GM12865 (cell line): ENCODE measurements at regions not wholly inside any gene's neighbourhood (a gene's known extent, or its start where the extent isn't known, plus 50 kb on each side); places are given as distances from the start of the nearest gene placed in this dataset.

Experiments used
- DNase-seq: peaks from one replicate; pipeline ENCODE4 v3.0.0; 2010; ENCODE audit warnings: low read depth
- H3K4me3 ChIP-seq: 2 replicates; pipeline ENCODE4 v1.5.1; 2011; ENCODE audit warnings: mild to moderate bottlenecking, low read depth, low read length, control low read depth
- CTCF ChIP-seq: IDR thresholded peaks from 2 replicates; pipeline ENCODE4 v1.5.1; 2011; ENCODE audit warnings: low read length, control low read depth, low read depth, inconsistent platforms; ENCODE audit not compliant: insufficient read depth; ENCODE audit errors: missing control alignments

GRCh38 chr12:16415155-16415554 lies 67.7 kb downstream of the MGST1 start:
- no peak overlapping the region for H3K4me3 ChIP-seq
- DNase-seq = no peak
- no peak for TF ChIP-seq CTCF

DNA sequence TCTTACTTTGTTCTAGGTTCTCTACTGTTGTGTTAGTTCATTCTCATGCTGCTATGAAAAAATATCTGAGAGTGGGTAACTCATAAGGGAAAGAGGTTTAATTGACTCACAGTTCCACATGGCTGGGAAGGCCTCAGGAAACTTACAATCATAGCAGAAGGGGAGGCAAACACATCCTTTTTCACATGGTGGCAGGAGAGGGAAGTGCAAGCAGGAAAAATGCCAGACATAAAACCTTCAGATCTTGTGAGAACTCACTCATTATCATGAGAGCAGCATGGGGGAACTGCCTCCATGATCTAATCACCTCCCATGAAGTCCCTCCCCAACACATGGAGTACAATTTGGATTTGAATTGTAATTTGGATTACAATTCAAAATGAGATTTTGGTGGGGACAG lies 69.6 kb downstream of the MGST1 start:
- no peak for TF ChIP-seq CTCF
- no peak for DNase-seq
- no peak overlapping the region for H3K4me3 ChIP-seq

DNA sequence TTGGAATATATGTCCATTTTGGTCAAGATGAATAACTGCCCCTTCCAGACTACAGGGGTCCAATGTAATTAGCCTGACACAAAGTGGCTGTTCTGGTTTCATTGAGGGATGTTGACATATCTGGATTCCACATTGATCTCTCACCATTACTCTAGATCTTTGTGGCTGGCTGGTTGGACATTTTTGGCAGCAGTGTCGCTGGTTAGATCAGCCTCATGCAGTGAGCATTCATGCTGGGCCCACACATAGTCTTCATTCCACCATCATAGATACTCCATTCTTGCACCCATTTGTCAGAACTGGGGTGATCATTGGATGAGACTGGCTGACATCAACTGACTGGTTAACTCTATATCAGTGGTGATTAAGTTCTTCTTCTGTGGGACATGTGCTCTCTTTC lies 74.4 kb downstream of the MGST1 start:
- DNase-seq = no peak
- no peak overlapping the region for H3K4me3 ChIP-seq
- no peak for TF ChIP-seq CTCF

DNA sequence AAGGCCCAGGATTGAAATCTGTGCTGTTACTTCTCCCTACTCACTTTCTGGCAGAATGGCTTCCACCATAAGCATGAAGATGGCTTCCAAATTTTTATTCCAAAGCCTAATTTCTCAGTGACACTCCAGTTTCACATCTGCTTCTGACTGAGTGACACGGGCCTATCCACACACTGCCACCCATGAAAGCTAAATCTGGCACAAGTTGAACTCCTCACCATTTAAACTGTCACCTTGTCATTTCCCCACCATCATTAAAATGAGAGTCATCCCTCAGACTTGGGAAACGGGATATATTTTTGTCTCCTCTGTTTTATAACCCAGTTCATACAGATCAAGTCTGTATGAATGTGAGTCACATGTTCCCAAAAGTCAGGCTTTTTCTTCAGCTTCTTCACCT lies 77.1 kb downstream of the MGST1 start:
- no peak for TF ChIP-seq CTCF
- no peak for DNase-seq
- no peak overlapping the region for H3K4me3 ChIP-seq

GRCh38 chr12:16435875-16436554 lies 88.6 kb downstream of the MGST1 start:
- no peak overlapping the region for H3K4me3 ChIP-seq
- no peak for TF ChIP-seq CTCF
- DNase-seq = no peak

- H3K4me3 ChIP-seq = no peak overlapping the region
- DNase-seq = no peak
- TF ChIP-seq CTCF = no peak
Observed at GRCh38 chr12:16437281-16437816, 89.9 kb downstream of the MGST1 start.

DNA sequence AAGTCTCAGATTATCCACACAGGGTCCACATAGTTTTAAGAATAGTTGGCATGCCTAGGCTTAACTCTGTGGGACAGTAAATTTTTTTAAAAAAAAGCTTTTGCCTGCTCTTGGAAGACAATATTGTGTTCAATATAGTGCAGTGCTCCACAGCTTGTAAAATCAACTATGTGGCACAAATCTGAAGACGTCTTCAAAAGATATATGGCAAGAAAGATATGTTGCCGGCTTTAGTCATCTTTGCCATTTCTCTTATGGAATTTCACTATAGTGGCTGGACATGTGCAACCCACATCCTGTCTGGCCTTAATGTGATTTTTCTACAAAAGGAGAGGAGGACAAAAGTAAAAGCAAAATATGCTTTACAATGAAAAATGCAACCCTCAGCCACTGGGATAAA lies 90.5 kb downstream of the MGST1 start:
- DNase-seq = no peak
- no peak overlapping the region for H3K4me3 ChIP-seq
- no peak for TF ChIP-seq CTCF
